Activated CD4-positive, alpha-beta T cell treated with anti-CD3 and anti-CD28 coated beads, Interleukin-2, amount 50 U/mL, for 48 hours (primary cell): ENCODE measurements at regions not wholly inside any gene's neighbourhood (a gene's known extent, or its start where the extent isn't known, plus 50 kb on each side); places are given as distances from the start of the nearest gene placed in this dataset.
"Not testable (repeated sequence)": the region's sequence is repeated elsewhere in the genome, so short reads cannot be mapped to it uniquely, and the experiment has no call there.

Experiments
- DNase-seq, 2 experiments: peaks; one replicate each; pipeline ENCODE4 v3.0.0-alpha.2; 2020

GRCh38 chr9:105116052-105116868 lies 128.2 kb upstream of the SLC44A1 start:
- DNase-seq, result no peak

GRCh38 chr9:105117234-105117633 lies 127.2 kb upstream of the SLC44A1 start:
- DNase-seq, result no peak

- DNase-seq, result no peak
Observed at GRCh38 chr9:105118636-105119035, 125.8 kb upstream of the SLC44A1 start.

GRCh38 chr9:105119156-105119555 lies 125.3 kb upstream of the SLC44A1 start:
- DNase-seq, result no peak

- DNase-seq, result no peak
Observed at GRCh38 chr9:105121861-105122430, 122.5 kb upstream of the SLC44A1 start.

GRCh38 chr9:105124598-105124997 lies 119.9 kb upstream of the SLC44A1 start:
- not testable (repeated sequence) for DNase-seq

- DNase-seq, result no peak
Observed at GRCh38 chr9:105126226-105126625, 118.2 kb upstream of the SLC44A1 start.

- DNase-seq, result peak in 1 of 2 experiments; percentile 21
Observed at GRCh38 chr9:105127863-105128220, 116.6 kb upstream of the SLC44A1 start.

GRCh38 chr9:105128908-105129600 lies 115.4 kb upstream of the SLC44A1 start:
- DNase-seq, result no peak

GRCh38 chr9:105129731-105130130 lies 114.7 kb upstream of the SLC44A1 start:
- no peak for DNase-seq

- no peak for DNase-seq
Observed at GRCh38 chr9:105131981-105132380, 112.5 kb upstream of the SLC44A1 start.

- DNase-seq, result no peak
Observed at GRCh38 chr9:105132606-105133005, 111.8 kb upstream of the SLC44A1 start.

GRCh38 chr9:105138306-105138801 lies 106.1 kb upstream of the SLC44A1 start:
- DNase-seq, result no peak

GRCh38 chr9:105141146-105141975 lies 103.1 kb upstream of the SLC44A1 start:
- no peak for DNase-seq

- DNase-seq, result no peak
Observed at GRCh38 chr9:105141976-105142250, 102.5 kb upstream of the SLC44A1 start.

GRCh38 chr9:105142406-105143135 lies 101.9 kb upstream of the SLC44A1 start:
- no peak for DNase-seq

GRCh38 chr9:105143136-105143430 lies 101.4 kb upstream of the SLC44A1 start:
- DNase-seq, result no peak

GRCh38 chr9:105144076-105144475 lies 100.4 kb upstream of the SLC44A1 start:
- no peak for DNase-seq

GRCh38 chr9:105144841-105145240 lies 99.6 kb upstream of the SLC44A1 start:
- DNase-seq, result no peak

- DNase-seq, result no peak
Observed at GRCh38 chr9:105146677-105147076, 97.8 kb upstream of the SLC44A1 start.

- no peak for DNase-seq
Observed at GRCh38 chr9:105147110-105147871, 97.2 kb upstream of the SLC44A1 start.
